Osteoblast (primary cell): ENCODE measurements at regions not wholly inside any gene's neighbourhood (a gene's known extent, or its start where the extent isn't known, plus 50 kb on each side); places are given as distances from the start of the nearest gene placed in this dataset.

ENCODE experiments used
- DNase-seq: peaks from one replicate; pipeline ENCODE4 v3.0.0; 2011; ENCODE audit warnings: low spot score, mixed read lengths; ENCODE audit not compliant: insufficient read length; ENCODE audit errors: missing footprints
- H2AFZ ChIP-seq: 2 replicates; pipeline ENCODE4 v1.6.0; 2011; ENCODE audit warnings: mild to moderate bottlenecking, low read length
- H3K27ac ChIP-seq: 2 replicates; pipeline ENCODE4 v1.5.1; 2011; ENCODE audit warnings: mild to moderate bottlenecking, low read depth, low read length, moderate library complexity
- H3K27me3 ChIP-seq: 2 replicates; pipeline ENCODE4 v1.6.0; 2012; ENCODE audit warnings: mild to moderate bottlenecking, control low read depth, inconsistent platforms, low read length, moderate library complexity; ENCODE audit not compliant: insufficient read depth
- H3K36me3 ChIP-seq: 2 replicates; pipeline ENCODE4 v1.5.1; 2011; ENCODE audit warnings: mild to moderate bottlenecking, low read length, control low read depth, moderate library complexity; ENCODE audit not compliant: insufficient read depth
- H3K4me1 ChIP-seq: 2 replicates; pipeline ENCODE4 v1.5.1; 2011; ENCODE audit warnings: mild to moderate bottlenecking, low read length, control low read depth, moderate library complexity; ENCODE audit not compliant: insufficient read depth
- H3K4me2 ChIP-seq: 2 replicates; pipeline ENCODE4 v1.6.0; 2011; ENCODE audit warnings: mild to moderate bottlenecking, low read length; ENCODE audit not compliant: insufficient read depth
- H3K4me3 ChIP-seq: fragments of 200-600 bp; sonication (generic); 3 replicates; pipeline ENCODE4 v1.5.1; 2012; ENCODE audit warnings: mild to moderate bottlenecking, low read length, inconsistent platforms; ENCODE audit not compliant: insufficient read depth
- H3K79me2 ChIP-seq: 2 replicates; pipeline ENCODE4 v1.6.0; 2012; ENCODE audit warnings: mild to moderate bottlenecking, low read length, control low read depth, inconsistent platforms; ENCODE audit not compliant: insufficient read depth
- H3K9me3 ChIP-seq: 2 replicates; pipeline ENCODE4 v1.5.1; 2011; ENCODE audit warnings: low read depth, low read length, control low read depth
- H4K20me1 ChIP-seq: 2 replicates; pipeline ENCODE4 v1.6.0; 2012; ENCODE audit warnings: mild to moderate bottlenecking, low read length, control low read depth; ENCODE audit not compliant: insufficient read depth
- CTCF ChIP-seq: IDR thresholded peaks from 2 replicates; pipeline ENCODE4 v1.5.1; 2011; ENCODE audit warnings: mild to moderate bottlenecking, low read depth, low read length, moderate library complexity; ENCODE audit errors: extremely low read depth

- no peak for TF ChIP-seq CTCF
- no peak overlapping the region for H3K27ac ChIP-seq
- no peaks in the 10 kb centered on the region for H3K4me1 ChIP-seq
- H4K20me1 ChIP-seq: no peaks in the 10 kb centered on the region
- no peak for DNase-seq
- H3K4me3 ChIP-seq: no peak overlapping the region
- peaks cover 46% of the 10 kb centered on the region for H3K27me3 ChIP-seq
- no peaks in the 10 kb centered on the region for H3K36me3 ChIP-seq
- H3K9me3 ChIP-seq: no peaks in the 10 kb centered on the region
- H3K4me2 ChIP-seq: no peak overlapping the region
- H3K79me2 ChIP-seq: no peaks in the 10 kb centered on the region
- no peak overlapping the region for H2AFZ ChIP-seq
Observed at GRCh38 chr22:19611590-19611989, 87.4 kb upstream of the CLDN5 start.

GRCh38 chr22:19612866-19613572, 88.8 kb upstream of the CLDN5 start:
- Histone ChIP-seq H3K27me3 (peaks cover 41% of the 10 kb centered on the region), H3K36me3 (no peaks in the 10 kb centered on the region), H3K4me2 (no peak overlapping the region), H2AFZ (no peak overlapping the region), H3K79me2 (no peaks in the 10 kb centered on the region), H3K27ac (no peak overlapping the region), H4K20me1 (no peaks in the 10 kb centered on the region), H3K9me3 (no peaks in the 10 kb centered on the region), H3K4me1 (no peaks in the 10 kb centered on the region), H3K4me3 (no peak overlapping the region)
- TF ChIP-seq CTCF: no peak
- DNase-seq: peak; percentile 30

GRCh38 chr22:19614536-19614863, 90.3 kb upstream of the CLDN5 start:
- Histone ChIP-seq H3K9me3 (no peaks in the 10 kb centered on the region), H3K4me3 (no peak overlapping the region), H3K36me3 (no peaks in the 10 kb centered on the region), H3K27me3 (peaks cover 42% of the 10 kb centered on the region), H3K27ac (no peak overlapping the region), H2AFZ (no peak overlapping the region), H3K4me2 (no peak overlapping the region), H4K20me1 (no peaks in the 10 kb centered on the region), H3K79me2 (no peaks in the 10 kb centered on the region), H3K4me1 (no peaks in the 10 kb centered on the region)
- no peak for DNase-seq
- TF ChIP-seq CTCF: no peak

GRCh38 chr22:19615001-19615461, 90.8 kb upstream of the CLDN5 start:
- H3K4me1 ChIP-seq: no peaks in the 10 kb centered on the region
- no peaks in the 10 kb centered on the region for H3K79me2 ChIP-seq
- no peak for TF ChIP-seq CTCF
- no peak overlapping the region for H3K4me2 ChIP-seq
- no peaks in the 10 kb centered on the region for H3K9me3 ChIP-seq
- H3K4me3 ChIP-seq: no peak overlapping the region
- DNase-seq: no peak
- no peak overlapping the region for H2AFZ ChIP-seq
- H3K36me3 ChIP-seq: no peaks in the 10 kb centered on the region
- no peaks in the 10 kb centered on the region for H4K20me1 ChIP-seq
- H3K27ac ChIP-seq: no peak overlapping the region
- peaks cover 42% of the 10 kb centered on the region for H3K27me3 ChIP-seq
